Gastrocnemius medialis (tissue), 4 donors: ENCODE measurements at regions not wholly inside any gene's neighbourhood (a gene's known extent, or its start where the extent isn't known, plus 50 kb on each side); places are given as distances from the start of the nearest gene placed in this dataset.

Experiments used
- POLR2A ChIP-seq, 2 donors: fragments of 450-650 bp; IDR thresholded peaks; one replicate each; pipeline ENCODE4 v1.6.1; 2017; ENCODE audit warnings: antibody characterized with exemption in 2 of 2, mild to moderate bottlenecking in 2 of 2, moderate library complexity in 2 of 2
- TF ChIP-seq, protein P1 (sequence below), 5 experiments: fragments of 450-650 bp in 3 of 5; fragments of 200-600 bp in 2 of 5; sonication (generic) in 2 of 5; IDR thresholded peaks in 4 of 5; conservative IDR thresholded peaks in 1 of 5; 1 replicate in 4 of 5; 2 replicates in 1 of 5; pipeline ENCODE4 v1.5.1; 2016 to 2019; ENCODE audit warnings: antibody characterized with exemption in 5 of 5, mild to moderate bottlenecking in 3 of 5, moderate library complexity in 3 of 5

DNA sequence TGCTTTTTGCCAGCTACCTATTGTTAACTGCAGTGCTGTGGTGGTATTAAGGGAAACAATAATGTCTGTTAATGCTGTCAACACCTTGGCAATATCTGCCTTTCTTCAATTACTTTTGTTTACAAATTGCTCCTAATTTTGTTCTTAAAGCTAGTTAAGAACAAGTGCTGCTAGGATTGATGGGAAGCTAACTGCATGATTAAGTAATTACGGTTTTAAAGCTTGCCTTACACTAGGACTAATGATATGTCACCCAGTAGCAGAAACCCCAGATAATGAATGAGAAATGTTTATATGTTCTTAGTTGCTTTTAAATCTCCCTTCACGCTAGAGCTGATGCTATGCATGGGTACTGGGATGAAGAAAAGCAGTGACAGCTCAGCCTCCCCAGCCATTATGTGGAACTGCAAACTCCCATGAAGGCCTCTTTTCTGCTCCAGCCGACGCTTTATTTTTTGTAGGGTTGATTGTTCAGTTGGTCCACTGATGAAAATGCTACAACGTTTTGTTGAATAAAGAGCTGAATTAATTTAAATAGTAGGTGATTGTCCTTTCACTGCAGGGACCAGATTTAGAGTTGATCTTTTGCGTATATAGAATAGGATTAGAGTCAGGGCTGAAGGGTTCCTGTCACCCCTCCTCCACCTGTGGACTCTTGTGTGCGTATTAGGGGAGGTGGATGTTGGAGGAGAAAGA is 610.5 kb downstream of the TFAP2B start:
- TF ChIP-seq, protein P1, sequence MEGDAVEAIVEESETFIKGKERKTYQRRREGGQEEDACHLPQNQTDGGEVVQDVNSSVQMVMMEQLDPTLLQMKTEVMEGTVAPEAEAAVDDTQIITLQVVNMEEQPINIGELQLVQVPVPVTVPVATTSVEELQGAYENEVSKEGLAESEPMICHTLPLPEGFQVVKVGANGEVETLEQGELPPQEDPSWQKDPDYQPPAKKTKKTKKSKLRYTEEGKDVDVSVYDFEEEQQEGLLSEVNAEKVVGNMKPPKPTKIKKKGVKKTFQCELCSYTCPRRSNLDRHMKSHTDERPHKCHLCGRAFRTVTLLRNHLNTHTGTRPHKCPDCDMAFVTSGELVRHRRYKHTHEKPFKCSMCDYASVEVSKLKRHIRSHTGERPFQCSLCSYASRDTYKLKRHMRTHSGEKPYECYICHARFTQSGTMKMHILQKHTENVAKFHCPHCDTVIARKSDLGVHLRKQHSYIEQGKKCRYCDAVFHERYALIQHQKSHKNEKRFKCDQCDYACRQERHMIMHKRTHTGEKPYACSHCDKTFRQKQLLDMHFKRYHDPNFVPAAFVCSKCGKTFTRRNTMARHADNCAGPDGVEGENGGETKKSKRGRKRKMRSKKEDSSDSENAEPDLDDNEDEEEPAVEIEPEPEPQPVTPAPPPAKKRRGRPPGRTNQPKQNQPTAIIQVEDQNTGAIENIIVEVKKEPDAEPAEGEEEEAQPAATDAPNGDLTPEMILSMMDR (IDR thresholded peaks at IDR 0.05 in 4 of 5, conservative IDR thresholded peaks at IDR 0.05 in 1 of 5): no peak
- TF ChIP-seq POLR2A (IDR thresholded peaks at IDR 0.05): no peak
